ENCODE measurements at regions not wholly inside any gene's neighbourhood (a gene's known extent, or its start where the extent isn't known, plus 50 kb on each side); places are given as distances from the start of the nearest gene placed in this dataset.
"Not testable (repeated sequence)": the region's sequence is repeated elsewhere in the genome, so short reads cannot be mapped to it uniquely, and the experiment has no call there.

DNA sequence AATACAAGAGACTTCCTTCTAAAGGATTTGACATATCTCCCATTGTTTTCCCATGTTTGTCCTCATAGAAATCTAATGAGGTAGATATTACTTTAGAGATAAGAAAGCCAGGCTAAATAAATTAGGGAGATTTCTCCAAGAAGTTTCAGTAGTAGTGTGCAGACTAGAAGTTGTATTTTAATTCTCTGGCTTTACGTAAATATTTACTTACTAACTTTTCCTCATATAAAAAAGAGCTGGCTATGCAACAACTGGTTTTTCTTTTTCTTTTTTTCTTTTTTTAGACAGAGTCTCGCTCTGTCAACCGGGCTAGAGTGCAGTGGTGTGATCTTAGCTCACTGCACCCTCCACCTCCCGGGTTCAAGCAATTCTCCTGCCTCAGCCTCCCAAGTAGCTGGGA, 60.6 kb upstream of the ACYP2 start:
- TF ChIP-seq, protein P1, sequence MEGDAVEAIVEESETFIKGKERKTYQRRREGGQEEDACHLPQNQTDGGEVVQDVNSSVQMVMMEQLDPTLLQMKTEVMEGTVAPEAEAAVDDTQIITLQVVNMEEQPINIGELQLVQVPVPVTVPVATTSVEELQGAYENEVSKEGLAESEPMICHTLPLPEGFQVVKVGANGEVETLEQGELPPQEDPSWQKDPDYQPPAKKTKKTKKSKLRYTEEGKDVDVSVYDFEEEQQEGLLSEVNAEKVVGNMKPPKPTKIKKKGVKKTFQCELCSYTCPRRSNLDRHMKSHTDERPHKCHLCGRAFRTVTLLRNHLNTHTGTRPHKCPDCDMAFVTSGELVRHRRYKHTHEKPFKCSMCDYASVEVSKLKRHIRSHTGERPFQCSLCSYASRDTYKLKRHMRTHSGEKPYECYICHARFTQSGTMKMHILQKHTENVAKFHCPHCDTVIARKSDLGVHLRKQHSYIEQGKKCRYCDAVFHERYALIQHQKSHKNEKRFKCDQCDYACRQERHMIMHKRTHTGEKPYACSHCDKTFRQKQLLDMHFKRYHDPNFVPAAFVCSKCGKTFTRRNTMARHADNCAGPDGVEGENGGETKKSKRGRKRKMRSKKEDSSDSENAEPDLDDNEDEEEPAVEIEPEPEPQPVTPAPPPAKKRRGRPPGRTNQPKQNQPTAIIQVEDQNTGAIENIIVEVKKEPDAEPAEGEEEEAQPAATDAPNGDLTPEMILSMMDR (IDR thresholded peaks at IDR 0.05; ENCODE audit: low read depth, low read length): no peak
- no peak overlapping the region for H3K4me3 ChIP-seq (ENCODE audit: low read depth, low read length)
- DNase-seq (ENCODE audit: low read depth, low spot score): no peak
- in situ Hi-C loops (cut with HindIII; ENCODE audit: low sequenced_read_pairs): no loop called here

DNA sequence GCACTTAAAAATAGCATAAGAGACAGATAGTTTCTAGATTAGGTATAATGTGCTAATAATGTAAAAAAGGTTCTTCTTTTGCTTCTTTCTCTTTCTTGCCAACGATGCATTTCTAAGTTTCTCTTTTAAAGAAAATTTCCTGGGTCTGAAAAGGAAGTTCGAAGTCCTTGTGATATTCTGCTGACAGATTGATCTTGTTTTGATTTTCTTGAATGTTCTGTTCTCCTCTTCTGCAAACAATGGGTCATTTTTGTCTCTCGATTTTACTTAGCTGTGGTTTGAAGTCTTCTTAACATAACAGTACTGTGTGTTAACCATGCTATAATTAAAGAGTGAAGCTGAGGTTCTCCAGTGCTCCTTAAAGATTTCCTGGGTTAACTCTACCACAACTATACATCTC, 61.1 kb upstream of the ACYP2 start:
- no peak for DNase-seq (ENCODE audit: low read depth, low spot score)
- TF ChIP-seq, protein P1 (IDR thresholded peaks at IDR 0.05; ENCODE audit: low read depth, low read length): no peak
- no peak overlapping the region for H3K4me3 ChIP-seq (ENCODE audit: low read depth, low read length)
- in situ Hi-C loops (cut with HindIII; ENCODE audit: low sequenced_read_pairs): no loop called here

DNA sequence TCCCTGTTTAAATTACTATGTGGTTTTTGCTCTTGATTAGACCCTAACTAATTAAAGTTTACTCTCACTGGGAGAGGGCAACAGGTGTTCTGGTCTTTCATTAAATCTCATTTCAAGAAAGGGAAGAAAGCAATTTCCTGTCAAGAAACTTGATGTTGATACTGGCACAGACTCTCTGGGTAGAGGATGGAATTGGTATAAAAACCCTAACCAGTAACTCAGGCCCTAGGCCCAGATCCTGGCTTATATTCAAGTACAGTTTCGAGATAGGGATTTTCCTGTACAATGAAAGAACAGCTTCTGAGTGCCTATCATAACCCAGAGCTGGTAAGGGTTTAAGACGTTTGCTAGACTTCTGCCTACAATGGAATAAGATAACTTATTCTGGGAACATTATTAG, 61.6 kb upstream of the ACYP2 start:
- no peak overlapping the region for H3K4me3 ChIP-seq (ENCODE audit: low read depth, low read length)
- TF ChIP-seq, protein P1 (IDR thresholded peaks at IDR 0.05; ENCODE audit: low read depth, low read length): no peak
- in situ Hi-C loops (cut with HindIII; ENCODE audit: low sequenced_read_pairs): no loop called here
- DNase-seq (ENCODE audit: low read depth, low spot score): no peak

DNA sequence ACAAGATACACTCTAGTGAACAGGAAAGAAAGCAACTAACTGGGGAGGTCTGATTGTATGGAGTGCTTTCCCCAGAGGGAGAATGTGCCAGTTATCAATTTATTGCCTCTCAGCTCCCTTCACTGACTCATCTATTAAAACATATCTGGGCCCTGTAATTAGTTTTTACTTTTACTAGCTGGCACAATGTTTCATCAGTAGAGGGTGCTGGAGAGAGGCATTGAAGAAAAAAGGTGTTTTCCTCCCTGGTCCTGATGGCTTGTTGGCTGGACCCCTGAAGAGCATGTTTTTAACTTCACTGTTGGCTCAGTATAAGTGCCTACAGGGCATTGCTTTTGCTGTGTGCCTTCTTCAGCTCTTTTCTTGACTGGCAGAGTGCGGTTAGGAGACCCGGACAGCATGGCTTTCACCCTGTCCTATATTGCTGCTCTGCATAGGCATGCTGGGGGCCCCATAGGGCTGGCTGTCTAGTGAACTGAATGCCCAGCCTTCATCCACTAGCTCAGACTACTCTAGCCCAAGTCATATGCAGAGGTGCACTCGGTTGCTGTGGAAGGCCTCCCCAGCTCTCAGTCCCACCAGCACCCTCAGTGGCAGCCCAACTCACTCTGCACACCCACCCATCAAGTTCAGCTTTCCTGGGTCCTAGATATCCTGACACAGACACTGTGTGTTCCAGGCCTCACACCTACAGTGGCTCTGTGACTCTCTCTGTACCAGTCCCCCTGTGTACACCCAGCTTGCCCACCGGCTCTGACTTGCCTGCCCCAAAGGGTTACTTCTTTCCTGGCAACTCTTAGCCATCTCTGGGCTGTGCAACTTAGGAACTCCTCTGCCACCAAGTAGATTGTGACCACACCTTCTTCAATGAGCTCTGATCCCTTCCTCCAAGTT, 62.3 kb upstream of the ACYP2 start:
- no peak overlapping the region for H3K4me3 ChIP-seq (ENCODE audit: low read depth, low read length)
- in situ Hi-C loops (cut with HindIII; ENCODE audit: low sequenced_read_pairs): no loop called here
- TF ChIP-seq, protein P1 (IDR thresholded peaks at IDR 0.05; ENCODE audit: low read depth, low read length): peak; percentile 30
- DNase-seq (ENCODE audit: low read depth, low spot score): no peak

DNA sequence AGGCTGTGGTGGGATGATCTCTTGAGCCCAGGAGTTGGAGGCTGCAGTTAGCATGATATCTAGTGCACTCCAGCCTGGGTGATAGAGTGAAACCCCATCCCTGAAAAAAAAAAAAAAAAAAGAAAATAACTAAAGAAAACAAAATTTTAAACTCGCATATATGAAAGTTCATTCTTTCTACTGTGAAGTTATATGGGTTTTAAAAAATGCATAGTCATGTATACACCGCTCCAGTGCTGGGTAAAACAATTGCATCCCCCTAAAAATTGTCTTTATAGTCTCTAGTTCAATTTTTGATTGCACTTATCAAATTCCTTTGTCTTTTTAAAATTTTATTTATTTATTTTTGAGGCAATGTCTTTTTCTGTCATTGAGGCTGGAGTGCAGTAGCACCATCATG, 65.0 kb upstream of the ACYP2 start:
- DNase-seq (ENCODE audit: low read depth, low spot score): no peak
- in situ Hi-C loops (cut with HindIII; ENCODE audit: low sequenced_read_pairs): no loop called here
- H3K4me3 ChIP-seq (ENCODE audit: low read depth, low read length): no peak overlapping the region
- TF ChIP-seq, protein P1 (IDR thresholded peaks at IDR 0.05; ENCODE audit: low read depth, low read length): no peak

DNA sequence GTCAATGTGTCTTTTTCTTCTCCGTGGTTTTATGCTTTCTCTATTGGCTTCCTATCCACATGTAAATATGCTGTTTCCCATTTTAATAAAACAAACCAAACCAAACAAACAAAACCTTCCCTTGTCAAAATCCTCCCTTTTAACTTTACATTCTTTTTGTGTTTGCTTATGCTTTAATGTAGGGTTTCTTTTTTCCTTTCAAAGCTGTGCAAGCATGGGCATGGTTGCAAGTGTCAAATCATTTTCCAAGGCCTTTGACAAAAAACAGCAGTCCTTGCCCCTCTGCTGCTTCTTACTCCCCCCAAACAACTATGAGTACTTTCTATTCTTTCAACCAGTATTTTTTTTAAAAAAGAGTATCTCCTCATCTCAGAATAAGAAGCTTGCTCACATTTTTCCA, 66.0 kb upstream of the ACYP2 start:
- in situ Hi-C loops (cut with HindIII; ENCODE audit: low sequenced_read_pairs): no loop called here
- DNase-seq (ENCODE audit: low read depth, low spot score): no peak
- H3K4me3 ChIP-seq (ENCODE audit: low read depth, low read length): no peak overlapping the region
- TF ChIP-seq, protein P1 (IDR thresholded peaks at IDR 0.05; ENCODE audit: low read depth, low read length): no peak

DNA sequence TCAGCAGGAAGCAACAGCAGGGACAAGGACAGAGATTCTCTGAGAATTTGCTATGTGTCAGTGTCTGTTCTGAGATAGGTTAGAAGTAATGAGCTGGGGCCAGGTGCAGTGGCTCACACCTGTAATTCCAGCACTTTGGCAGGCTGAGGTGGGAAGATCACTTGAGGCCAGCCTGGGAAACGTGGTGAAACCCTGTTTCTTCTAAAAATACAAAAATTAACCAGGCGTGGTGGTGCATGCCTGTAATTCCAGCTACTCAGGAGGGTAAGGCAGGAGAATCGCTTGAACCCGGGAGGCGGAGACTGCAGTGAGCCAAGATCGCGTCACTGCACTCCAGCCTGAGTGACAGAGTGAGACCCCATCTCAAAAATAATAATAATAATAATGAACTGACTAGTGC, 66.5 kb upstream of the ACYP2 start:
- in situ Hi-C loops (cut with HindIII; ENCODE audit: low sequenced_read_pairs); DNase-seq (ENCODE audit: low read depth, low spot score): not testable (repeated sequence)

More for the DNA sequence above, 66.5 kb upstream of the ACYP2 start:
- H3K4me3 ChIP-seq (ENCODE audit: low read depth, low read length): not testable (repeated sequence)

Measured in astrocyte of the spinal cord (primary cell).